Mucosa of gallbladder (tissue), 1 donor: ENCODE measurements at regions not wholly inside any gene's neighbourhood (a gene's known extent, or its start where the extent isn't known, plus 50 kb on each side); places are given as distances from the start of the nearest gene placed in this dataset.

Experiments used
- DNase-seq: peaks from one replicate; pipeline ENCODE4 v3.0.0-alpha.2; 2020; ENCODE audit warnings: low spot score
- donor health status: DM: no; HTN: no; CAD: no.

DNA sequence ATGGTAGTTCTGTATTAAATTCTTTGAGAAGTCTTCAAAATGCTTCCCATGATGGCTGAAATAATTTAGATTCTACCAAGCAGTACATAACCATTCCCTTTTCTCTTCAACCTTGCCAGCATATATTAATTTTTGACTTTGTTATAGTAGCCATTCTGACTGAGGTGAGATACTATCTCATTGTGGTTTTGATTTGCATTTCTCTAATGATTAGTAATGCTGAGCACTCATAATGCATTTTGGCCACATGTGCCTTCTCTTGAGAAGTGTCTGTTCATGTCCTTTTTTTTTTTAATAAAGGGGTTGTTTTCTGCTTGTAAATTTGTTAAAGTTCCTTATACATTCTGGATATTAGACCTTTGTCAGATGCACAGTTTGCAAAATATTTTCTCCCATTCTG, 173.9 kb downstream of the CALCRL start:
- no peak for DNase-seq

GRCh38 chr2:187272255-187272654, 175.8 kb downstream of the CALCRL start:
- DNase-seq: no peak

DNA sequence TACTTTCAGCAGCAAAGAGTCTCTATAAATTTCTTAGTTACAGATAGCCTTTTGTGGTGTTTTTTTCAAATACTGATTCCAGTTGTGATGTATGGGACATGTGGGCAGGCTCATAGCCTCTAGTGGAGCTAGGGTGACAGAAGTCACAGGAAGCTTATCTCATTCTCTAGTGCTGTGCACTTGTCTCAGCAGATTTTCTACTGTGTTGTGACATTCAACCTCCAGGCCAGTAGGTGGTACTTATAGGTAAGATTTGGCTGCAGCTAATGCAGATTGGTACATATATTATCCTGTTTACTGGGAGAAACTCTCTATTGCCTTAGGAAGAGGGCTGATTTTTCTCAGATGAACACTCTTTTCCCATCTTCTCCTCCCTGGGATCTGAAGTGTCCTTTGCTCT, 176.2 kb downstream of the CALCRL start:
- no peak for DNase-seq

- no peak for DNase-seq
These were observed 181.4 kb downstream of the CALCRL start for GRCh38 chr2:187266645-187267044.

DNA sequence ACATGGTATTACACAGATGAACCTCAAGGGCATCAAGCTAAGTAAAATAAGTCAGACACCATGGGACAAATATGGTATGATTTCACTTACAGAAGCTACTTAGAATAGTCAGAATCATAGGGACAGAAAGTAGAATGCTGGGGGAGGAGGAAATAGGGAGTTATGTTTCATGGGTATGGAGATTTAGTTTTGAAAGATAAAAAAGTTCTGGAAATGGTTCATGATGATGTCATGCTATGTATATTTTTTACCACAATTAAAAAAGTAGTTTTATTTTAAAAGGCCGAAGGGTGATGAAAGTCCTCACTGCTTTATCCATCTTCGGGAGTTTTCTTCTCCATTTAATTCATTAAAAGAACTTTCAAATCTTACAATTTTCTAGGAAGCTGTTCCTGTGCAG, 181.9 kb downstream of the CALCRL start:
- DNase-seq: no peak

- no peak for DNase-seq
These were observed 183.4 kb downstream of the CALCRL start for GRCh38 chr2:187264612-187265011.

DNA sequence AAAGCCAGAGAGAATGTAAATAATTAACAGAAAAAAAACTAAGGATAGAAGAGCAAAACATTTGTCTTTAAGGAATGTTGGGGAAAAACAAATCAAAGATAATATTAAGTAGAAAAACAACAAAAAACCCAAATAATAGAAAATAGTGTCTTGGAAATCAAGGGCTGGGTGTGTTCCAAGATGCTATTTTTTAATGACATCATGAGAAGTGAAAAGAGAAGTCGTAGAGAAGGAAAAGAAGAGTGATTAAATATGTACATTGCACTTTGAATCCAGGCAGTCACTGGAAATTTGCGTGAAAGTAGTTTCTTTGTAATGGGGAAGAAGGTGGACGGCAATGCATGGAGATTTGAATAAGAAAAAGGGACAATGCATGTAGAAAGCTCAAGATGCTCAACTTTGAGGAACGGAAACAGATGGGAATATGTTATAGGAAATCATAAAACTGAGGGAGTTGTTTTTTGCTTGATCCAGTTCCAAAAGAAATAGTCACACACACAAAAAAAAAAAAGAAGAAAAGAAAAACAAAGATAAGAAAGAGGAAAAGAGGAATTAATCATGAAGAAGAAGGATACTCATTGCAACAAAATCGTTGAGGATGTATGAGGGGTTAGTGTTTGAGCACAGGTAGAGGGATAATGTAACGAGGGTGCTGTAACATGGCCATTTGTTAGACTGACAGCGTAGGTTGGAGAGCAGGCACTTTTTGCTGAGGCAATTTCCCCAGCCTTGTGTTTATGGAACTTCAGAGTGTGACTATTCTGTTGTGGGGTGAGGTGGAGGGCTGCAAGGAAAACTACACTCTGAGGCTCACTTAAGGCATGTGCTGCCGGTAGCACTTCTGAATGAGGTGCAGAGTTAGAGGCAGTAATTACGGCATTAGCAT, 184.1 kb downstream of the CALCRL start:
- DNase-seq: no peak

DNA sequence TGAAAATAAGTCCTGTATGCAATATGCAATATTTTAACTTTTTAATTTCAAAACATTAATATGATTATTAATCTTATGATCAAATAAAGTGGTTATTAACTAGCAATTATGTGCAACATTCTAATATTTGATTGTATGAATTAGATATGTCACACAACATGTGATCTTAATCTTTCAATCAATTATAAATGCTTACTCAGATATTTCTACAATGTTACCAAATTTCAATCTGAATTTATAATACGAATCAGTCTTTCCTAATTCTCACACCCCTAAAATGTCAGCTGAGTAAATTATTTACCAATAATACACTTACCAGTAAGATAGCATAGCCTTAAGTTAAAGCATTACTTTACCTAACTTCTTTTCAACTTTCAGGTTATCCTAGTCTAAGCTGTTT, 186.3 kb downstream of the CALCRL start:
- no peak for DNase-seq

- DNase-seq: no peak
These were observed 196.0 kb downstream of the CALCRL start for GRCh38 chr2:187252063-187252462.

GRCh38 chr2:187250137-187250536, 197.9 kb downstream of the CALCRL start:
- DNase-seq: no peak

DNA sequence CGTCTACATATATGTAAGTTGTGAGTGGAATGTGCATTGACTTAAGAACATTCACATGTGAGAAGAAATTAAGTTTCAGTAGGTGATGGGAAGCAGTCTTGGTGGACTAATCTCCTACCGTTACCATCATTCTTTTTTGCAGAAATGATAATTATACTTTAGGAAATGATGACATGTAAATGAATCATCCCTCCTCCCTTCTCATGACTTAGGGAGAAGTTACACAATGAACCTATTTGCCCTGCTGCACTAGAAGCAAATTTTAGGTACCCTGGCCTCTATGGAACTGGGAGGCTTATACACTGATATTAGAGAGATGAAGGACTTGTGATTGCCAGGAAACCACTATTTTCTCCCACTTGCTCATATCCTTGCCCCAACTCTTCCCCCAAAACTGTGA, 214.2 kb downstream of the CALCRL start:
- DNase-seq: no peak

DNA sequence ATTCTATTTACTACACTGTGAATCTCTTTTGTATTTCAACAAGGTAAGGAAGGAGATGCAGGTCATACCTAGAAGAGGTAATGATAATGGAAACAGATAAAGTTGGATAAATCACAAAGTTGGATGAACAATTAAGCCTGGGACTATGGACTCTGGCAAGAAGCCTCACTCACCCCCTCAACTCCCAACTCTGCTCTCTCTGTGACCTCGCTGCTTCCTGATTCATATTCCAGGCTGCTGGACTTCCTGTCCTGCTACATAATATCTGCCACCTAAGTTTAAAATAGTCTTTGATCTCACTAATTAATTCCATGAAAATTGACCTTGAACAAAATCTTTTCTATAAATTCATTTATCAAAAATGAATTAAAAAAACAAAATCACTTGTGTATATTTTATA, 215.3 kb downstream of the CALCRL start:
- DNase-seq: no peak

DNA sequence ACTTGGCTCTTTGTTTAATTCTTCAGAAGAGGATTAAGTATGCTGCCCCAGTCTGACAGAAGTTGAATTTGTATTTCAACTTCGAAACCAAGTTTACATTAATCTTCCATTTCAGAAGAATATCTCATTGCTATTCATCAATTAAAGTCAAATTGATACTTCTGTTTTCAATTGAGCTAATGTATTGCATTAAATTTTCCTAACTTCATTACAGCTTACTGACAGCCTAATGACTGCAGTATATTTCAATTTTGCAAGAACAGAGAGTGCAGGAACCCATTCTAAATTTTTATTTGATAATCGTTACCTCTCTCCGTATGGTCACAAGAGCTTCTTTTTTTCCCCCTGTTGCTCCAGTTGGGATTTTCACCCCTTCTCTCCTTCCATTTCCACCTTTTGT, 218.0 kb downstream of the CALCRL start:
- no peak for DNase-seq

DNA sequence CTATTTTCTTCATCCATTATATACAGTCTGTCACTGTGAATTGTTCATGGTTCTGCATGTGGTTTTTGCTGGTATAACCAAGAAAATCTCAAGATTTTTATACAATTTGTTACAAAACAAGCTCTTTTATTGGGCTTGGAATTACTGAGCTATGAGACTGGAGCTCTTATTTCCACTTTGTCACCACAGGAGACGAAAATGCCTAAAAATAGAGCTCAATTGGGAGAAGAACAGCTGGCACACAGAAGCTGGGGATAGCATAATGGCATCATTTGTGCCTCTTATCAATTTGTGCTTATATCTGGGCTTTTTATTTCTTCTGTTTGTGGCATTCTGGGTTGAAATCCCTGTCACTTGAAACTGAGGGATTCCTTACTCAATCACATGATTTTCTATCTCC, 219.1 kb downstream of the CALCRL start:
- DNase-seq: no peak

DNA sequence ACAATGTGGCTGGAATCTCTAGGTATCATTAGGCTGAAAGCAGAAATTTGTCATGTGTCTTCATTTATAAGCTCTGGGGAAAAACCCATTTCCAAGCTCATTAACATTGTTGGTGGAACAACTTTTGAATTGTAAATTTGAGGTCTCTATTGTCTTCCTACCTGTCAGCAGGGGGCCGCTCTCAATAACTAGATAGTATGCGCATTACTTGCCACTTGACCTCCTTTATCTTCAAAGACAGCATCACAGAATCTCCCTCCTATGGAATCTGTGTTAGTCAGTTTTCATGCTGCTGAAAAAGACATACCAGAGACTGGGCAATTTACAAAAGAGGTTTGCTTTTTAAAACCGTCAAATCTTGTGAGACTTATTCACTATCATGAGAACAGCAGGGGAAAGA, 223.1 kb downstream of the CALCRL start:
- DNase-seq: no peak

DNA sequence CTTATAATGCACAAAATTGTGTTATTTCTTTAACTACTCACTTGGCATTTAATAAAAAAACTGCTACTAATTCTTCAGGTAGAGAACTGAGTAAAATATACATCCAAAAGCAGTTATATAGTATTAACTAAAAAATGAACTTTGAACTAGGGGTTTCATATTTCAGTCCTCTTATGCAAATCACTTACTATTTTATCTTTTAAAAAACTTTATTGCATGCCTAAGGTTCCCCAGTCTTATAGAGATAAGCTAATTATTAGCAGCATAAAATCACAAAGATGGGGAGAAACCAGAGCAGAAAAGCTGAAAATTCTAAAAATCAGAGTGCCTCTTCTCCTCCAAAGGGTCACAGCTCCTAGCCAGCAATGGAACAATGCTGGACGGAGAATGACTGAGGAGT, 228.0 kb downstream of the CALCRL start:
- no peak for DNase-seq

- no peak for DNase-seq
These were observed 232.4 kb downstream of the CALCRL start for GRCh38 chr2:187215532-187216240.

DNA sequence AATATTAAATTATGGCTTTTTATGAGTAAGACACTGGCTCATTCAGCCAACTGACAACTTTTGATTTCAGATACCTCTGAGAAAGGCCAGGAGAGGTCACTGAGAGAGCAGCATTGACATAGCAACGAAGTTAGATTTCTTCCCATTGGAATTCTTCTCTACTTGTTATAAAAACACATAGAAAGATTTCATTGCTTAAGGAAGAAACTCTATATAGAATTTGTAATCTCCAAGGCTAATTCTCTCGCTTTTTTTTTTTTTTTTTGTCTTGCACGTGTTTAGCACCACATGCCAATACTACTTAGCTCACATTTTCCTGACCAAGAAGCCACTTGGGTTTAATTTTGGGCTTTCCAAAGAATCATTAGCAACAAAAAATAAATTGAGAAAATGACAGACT, 233.7 kb downstream of the CALCRL start:
- no peak for DNase-seq

- no peak for DNase-seq
These were observed 234.3 kb downstream of the CALCRL start for GRCh38 chr2:187213798-187214197.

- no peak for DNase-seq
These were observed 237.3 kb downstream of the CALCRL start for GRCh38 chr2:187210726-187211125.

GRCh38 chr2:187208199-187208785, 239.8 kb downstream of the CALCRL start:
- no peak for DNase-seq

DNA sequence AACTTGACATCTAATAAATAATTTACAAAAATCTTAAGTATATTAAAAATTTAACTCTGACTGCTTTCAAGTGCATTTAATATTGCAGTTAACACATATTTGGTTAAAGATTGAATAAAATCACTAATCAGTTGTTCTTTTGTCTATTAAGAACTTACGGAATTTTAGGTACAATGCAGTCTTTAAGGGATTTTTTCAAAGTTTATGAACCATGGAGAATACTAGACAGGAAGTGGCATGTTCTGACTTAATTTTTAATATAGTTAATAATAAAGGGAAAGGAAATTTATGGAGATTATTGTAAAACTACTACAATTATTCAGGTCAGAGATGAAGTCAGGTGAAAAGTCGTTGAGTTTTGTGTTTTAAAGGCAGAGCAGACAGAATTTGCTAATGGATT, 240.9 kb downstream of the CALCRL start:
- no peak for DNase-seq

- no peak for DNase-seq
These were observed 241.6 kb downstream of the CALCRL start for GRCh38 chr2:187206471-187206870.
